Left ventricle myocardium inferior (tissue), 1 donor: ENCODE measurements at regions not wholly inside any gene's neighbourhood (a gene's known extent, or its start where the extent isn't known, plus 50 kb on each side); places are given as distances from the start of the nearest gene placed in this dataset.

Experiments
- DNase-seq: peaks from one replicate; pipeline ENCODE4 v3.0.0-alpha.2; 2020
- H3K27ac ChIP-seq: fragments of 200-600 bp; replicated peaks from 2 replicates; pipeline ENCODE4 v1.8.0; 2021
- H3K27me3 ChIP-seq: fragments of 200-600 bp; 2 replicates; pipeline ENCODE4 v1.8.0; 2021; ENCODE audit warnings: low read depth
- H3K36me3 ChIP-seq: fragments of 200-600 bp; 2 replicates; pipeline ENCODE4 v1.8.0; 2021
- H3K4me1 ChIP-seq: fragments of 200-600 bp; 2 replicates; pipeline ENCODE4 v1.8.0; 2021
- H3K4me3 ChIP-seq: fragments of 200-600 bp; 2 replicates; pipeline ENCODE4 v1.8.0; 2021; ENCODE audit warnings: mild to moderate bottlenecking, moderate library complexity
- H3K9me3 ChIP-seq: fragments of 200-600 bp; replicated peaks from 2 replicates; pipeline ENCODE4 v1.8.0; 2021
- CTCF ChIP-seq: fragments of 200-600 bp; IDR thresholded peaks from 2 replicates; pipeline ENCODE4 v1.8.0; 2021; ENCODE audit warnings: antibody characterized with exemption, mild to moderate bottlenecking, borderline replicate concordance
- intact Hi-C: fragments of 100-400 bp; cut with micrococcal nuclease; formaldehyde crosslinking; loops from one replicate; pipeline ENCODE4 v1.11.0; 2022
- donor health status: DM: no; HTN: yes; CAD: no; lungs with severe emphysema.

GRCh38 chr7:77466450-77466849, 50.3 kb upstream of the GSAP start:
- Histone ChIP-seq H3K4me3 (no peak overlapping the region), H3K27ac (peak overlapping the region; percentile 49), H3K9me3 (peaks cover 3% of the 10 kb centered on the region), H3K36me3 (no peaks in the 10 kb centered on the region), H3K27me3 (no peaks in the 10 kb centered on the region), H3K4me1 (peaks cover 12% of the 10 kb centered on the region)
- no peak for DNase-seq
- intact Hi-C loops = no loop called here
- TF ChIP-seq CTCF = no peak
